Smooth muscle cell (in vitro differentiated cells): ENCODE measurements at regions not wholly inside any gene's neighbourhood (a gene's known extent, or its start where the extent isn't known, plus 50 kb on each side); places are given as distances from the start of the nearest gene placed in this dataset.

Source experiments
- DNase-seq: peaks from one replicate; lab custom pipeline; 2025; ENCODE audit not compliant: unreplicated experiment; lab: John Stamatoyannopoulos, UW
- H2AFZ ChIP-seq: fragments of 200-600 bp; sonication (generic); 2 replicates; pipeline ENCODE4 v1.6.0; 2016; ENCODE audit warnings: antibody characterized with exemption, low read depth, mild to moderate bottlenecking
- H3F3A ChIP-seq: fragments of 200-600 bp; sonication (generic); 2 replicates; pipeline ENCODE4 v1.6.0; 2017; ENCODE audit warnings: antibody characterized with exemption, low read depth
- H3K27ac ChIP-seq: fragments of 200-600 bp; sonication (generic); 2 replicates; pipeline ENCODE4 v1.5.1; 2016; ENCODE audit warnings: low read depth, mild to moderate bottlenecking
- H3K27me3 ChIP-seq: fragments of 200-600 bp; sonication (generic); 2 replicates; pipeline ENCODE4 v1.6.1; 2016; ENCODE audit warnings: low read depth, mild to moderate bottlenecking
- H3K36me3 ChIP-seq: fragments of 200-600 bp; sonication (generic); 2 replicates; pipeline ENCODE4 v1.5.1; 2016; ENCODE audit warnings: low read depth
- H3K4me1 ChIP-seq: fragments of 200-600 bp; sonication (generic); 2 replicates; pipeline ENCODE4 v1.5.1; 2016; ENCODE audit warnings: low read depth
- H3K4me2 ChIP-seq: fragments of 200-600 bp; sonication (generic); 2 replicates; pipeline ENCODE4 v1.6.0; 2016; ENCODE audit warnings: mild to moderate bottlenecking
- H3K4me3 ChIP-seq: fragments of 200-600 bp; sonication (generic); 2 replicates; pipeline ENCODE4 v1.5.1; 2016; ENCODE audit warnings: mild to moderate bottlenecking
- H3K79me2 ChIP-seq: fragments of 200-600 bp; sonication (generic); 2 replicates; pipeline ENCODE4 v1.6.0; 2016; ENCODE audit warnings: low read depth, mild to moderate bottlenecking
- H3K9ac ChIP-seq: fragments of 200-600 bp; sonication (generic); 2 replicates; pipeline ENCODE4 v1.6.0; 2016; ENCODE audit warnings: low read depth
- H3K9me3 ChIP-seq: fragments of 200-600 bp; sonication (generic); replicated peaks from 2 replicates; pipeline ENCODE4 v1.5.1; 2016; ENCODE audit warnings: low read depth
- H4K20me1 ChIP-seq: fragments of 200-600 bp; sonication (generic); 2 replicates; pipeline ENCODE4 v1.6.0; 2016; ENCODE audit warnings: low read depth
- WGBS: methylation state at CpG from one replicate; pipeline ENCODE4 v1.1.7; 2016; ENCODE audit warnings: low lambda C conversion rate; 5-methylcytosine and 5-hydroxymethylcytosine counted together
- TF ChIP-seq, protein P1 (sequence below): fragments of 200-600 bp; sonication (generic); IDR thresholded peaks from 2 replicates; pipeline ENCODE4 v1.5.1; 2017; ENCODE audit warnings: borderline replicate concordance, mild to moderate bottlenecking, antibody characterized with exemption; ENCODE audit not compliant: insufficient read depth, poor library complexity, severe bottlenecking

DNA sequence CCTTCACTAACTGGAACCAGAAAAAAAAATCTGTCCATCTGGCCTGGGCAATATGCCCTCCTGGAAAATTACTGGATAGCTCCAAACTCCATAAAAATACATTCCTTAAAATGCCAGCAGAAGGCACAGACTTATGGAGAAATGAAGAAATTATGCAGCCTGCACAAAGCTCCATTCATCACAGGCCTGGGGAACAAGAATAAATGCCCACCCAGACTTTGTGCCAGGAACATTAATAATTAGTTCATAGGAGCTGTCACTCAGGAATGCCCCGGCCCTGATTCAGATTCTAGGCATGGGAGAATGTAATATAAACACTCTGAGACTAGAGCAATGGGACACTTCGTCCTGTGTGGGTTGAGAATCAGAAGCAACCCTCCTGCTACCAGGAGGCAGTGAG is 199.3 kb downstream of the OTOR start:
- DNase-seq, result no peak
- Histone ChIP-seq H3K4me1 (peaks cover 13% of the 10 kb centered on the region), H3K9me3 (no peaks in the 10 kb centered on the region), H3K79me2 (no peaks in the 10 kb centered on the region), H3K27ac (no peak overlapping the region), H3K4me2 (no peak overlapping the region), H3K36me3 (no peaks in the 10 kb centered on the region), H3K4me3 (no peak overlapping the region), H3K27me3 (no peaks in the 10 kb centered on the region), H4K20me1 (no peaks in the 10 kb centered on the region), H3F3A (peaks cover 3% of the 10 kb centered on the region), H3K9ac (no peak overlapping the region), H2AFZ (no peak overlapping the region)
- WGBS, result 46% methylated on average over 2 of the region's 2 CpGs
- TF ChIP-seq, protein P1, sequence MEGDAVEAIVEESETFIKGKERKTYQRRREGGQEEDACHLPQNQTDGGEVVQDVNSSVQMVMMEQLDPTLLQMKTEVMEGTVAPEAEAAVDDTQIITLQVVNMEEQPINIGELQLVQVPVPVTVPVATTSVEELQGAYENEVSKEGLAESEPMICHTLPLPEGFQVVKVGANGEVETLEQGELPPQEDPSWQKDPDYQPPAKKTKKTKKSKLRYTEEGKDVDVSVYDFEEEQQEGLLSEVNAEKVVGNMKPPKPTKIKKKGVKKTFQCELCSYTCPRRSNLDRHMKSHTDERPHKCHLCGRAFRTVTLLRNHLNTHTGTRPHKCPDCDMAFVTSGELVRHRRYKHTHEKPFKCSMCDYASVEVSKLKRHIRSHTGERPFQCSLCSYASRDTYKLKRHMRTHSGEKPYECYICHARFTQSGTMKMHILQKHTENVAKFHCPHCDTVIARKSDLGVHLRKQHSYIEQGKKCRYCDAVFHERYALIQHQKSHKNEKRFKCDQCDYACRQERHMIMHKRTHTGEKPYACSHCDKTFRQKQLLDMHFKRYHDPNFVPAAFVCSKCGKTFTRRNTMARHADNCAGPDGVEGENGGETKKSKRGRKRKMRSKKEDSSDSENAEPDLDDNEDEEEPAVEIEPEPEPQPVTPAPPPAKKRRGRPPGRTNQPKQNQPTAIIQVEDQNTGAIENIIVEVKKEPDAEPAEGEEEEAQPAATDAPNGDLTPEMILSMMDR, result no peak

DNA sequence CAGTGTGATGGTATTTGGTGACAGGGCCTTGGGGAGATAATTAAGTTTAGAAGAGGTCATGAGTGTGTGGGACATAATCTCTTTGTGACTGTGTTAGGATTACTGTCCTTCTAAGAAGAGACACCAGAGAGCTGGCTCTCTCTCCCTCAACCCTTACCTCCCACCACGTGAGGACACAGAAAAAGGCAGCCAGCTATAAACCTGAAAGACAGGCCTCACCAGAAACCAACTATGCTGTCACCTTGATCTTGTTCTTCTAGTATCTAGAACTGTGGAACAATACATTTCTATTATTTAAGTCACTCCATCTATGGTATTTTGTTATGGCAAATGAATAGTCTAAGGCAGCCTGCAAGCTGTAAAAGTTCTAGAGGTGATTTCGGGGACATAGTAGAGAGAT is 203.7 kb downstream of the OTOR start:
- TF ChIP-seq, protein P1, result no peak
- Histone ChIP-seq H3K4me3 (no peak overlapping the region), H2AFZ (no peak overlapping the region), H3K27me3 (no peaks in the 10 kb centered on the region), H3K36me3 (no peaks in the 10 kb centered on the region), H3K9ac (no peak overlapping the region), H3K4me1 (peaks cover 11% of the 10 kb centered on the region), H3K4me2 (no peak overlapping the region), H3K27ac (no peak overlapping the region), H3F3A (peaks cover 5% of the 10 kb centered on the region), H4K20me1 (no peaks in the 10 kb centered on the region), H3K79me2 (no peaks in the 10 kb centered on the region), H3K9me3 (no peaks in the 10 kb centered on the region)
- no peak for DNase-seq
- 52% methylated on average over 2 of the region's 2 CpGs for WGBS

- H3K79me2 ChIP-seq, result no peaks in the 10 kb centered on the region
- no peaks in the 10 kb centered on the region for H3K9me3 ChIP-seq
- H3K9ac ChIP-seq, result no peak overlapping the region
- no peak overlapping the region for H3K4me2 ChIP-seq
- 76% methylated on average over 1 of the region's 1 CpG for WGBS
- peaks cover 11% of the 10 kb centered on the region for H3K4me1 ChIP-seq
- H3F3A ChIP-seq, result peaks cover 5% of the 10 kb centered on the region
- H3K27ac ChIP-seq, result no peak overlapping the region
- TF ChIP-seq, protein P1, result no peak
- DNase-seq, result no peak
- H2AFZ ChIP-seq, result no peak overlapping the region
- no peaks in the 10 kb centered on the region for H3K36me3 ChIP-seq
- no peak overlapping the region for H3K4me3 ChIP-seq
- no peaks in the 10 kb centered on the region for H3K27me3 ChIP-seq
- H4K20me1 ChIP-seq, result no peaks in the 10 kb centered on the region
These were observed 204.8 kb downstream of the OTOR start for GRCh38 chr20:16952965-16953364.

DNA sequence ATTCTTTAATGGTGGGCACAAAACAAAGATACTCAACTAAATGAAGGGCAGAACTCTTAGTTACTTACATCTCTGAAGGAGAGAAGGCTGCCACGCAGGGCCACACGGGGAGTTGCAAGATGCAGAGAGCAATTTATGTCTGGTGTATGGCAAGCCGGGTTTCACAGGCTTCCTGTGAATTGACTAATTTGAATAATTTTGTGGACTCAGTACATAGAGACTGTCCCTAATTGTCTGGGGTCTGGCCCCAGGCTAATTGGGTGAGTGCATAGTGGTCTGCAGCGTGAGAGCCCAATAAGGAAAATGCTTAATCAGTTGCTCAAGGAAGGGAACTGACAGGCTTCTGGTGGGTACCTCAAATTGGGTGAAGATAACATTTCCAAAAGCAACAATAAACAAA is 205.7 kb downstream of the OTOR start:
- Histone ChIP-seq H3K4me3 (no peak overlapping the region), H3K27ac (no peak overlapping the region), H3K4me2 (peak overlapping the region; percentile 39), H4K20me1 (no peaks in the 10 kb centered on the region), H3K36me3 (no peaks in the 10 kb centered on the region), H3K4me1 (peaks cover 11% of the 10 kb centered on the region), H3F3A (peaks cover 5% of the 10 kb centered on the region), H3K9me3 (no peaks in the 10 kb centered on the region), H2AFZ (peak overlapping the region; percentile 26), H3K79me2 (no peaks in the 10 kb centered on the region), H3K9ac (no peak overlapping the region), H3K27me3 (no peaks in the 10 kb centered on the region)
- no peak for DNase-seq
- TF ChIP-seq, protein P1, result no peak
- 34% methylated on average over 4 of the region's 4 CpGs for WGBS
